GM12878 (cell line): ENCODE measurements at regions not wholly inside any gene's neighbourhood (a gene's known extent, or its start where the extent isn't known, plus 50 kb on each side); places are given as distances from the start of the nearest gene placed in this dataset.

Experiments
- ATAC-seq: fragments of 200-7000 bp; cut with Tn5 transposase; 3 replicates; pipeline ENCODE4 v1.9.1; 2020; ENCODE audit warnings: mild to moderate bottlenecking, moderate library complexity
- BruUV-seq: library from RNA; stranded (reverse); fragments of 400-500 nt; replicated peaks from 2 replicates; lab custom pipeline; 2021; lab: Mats Ljungman, UMichigan
- CTCF ChIA-PET: fragments of 300-600 bp; sonication (Branson Sonifier 250); formaldehyde crosslinking; extraction: SDS; loops from one replicate; lab custom pipeline; 2021; ENCODE audit warnings: inconsistent platforms; lab: Yijun Ruan, JAX
- POLR2A ChIA-PET: fragments of 350-600 bp; formaldehyde crosslinking; extraction: SDS; loops from one replicate; lab custom pipeline; 2021; ENCODE audit warnings: inconsistent platforms; lab: Charles Lee
- RAD21 ChIA-PET: fragments of 300-600 bp; sonication (Branson Sonifier 250); formaldehyde crosslinking; loops from one replicate; lab custom pipeline; 2023; ENCODE audit warnings: antibody characterized with exemption; ENCODE audit not compliant: unreplicated experiment; lab: Charles Lee
- SMC1A ChIA-PET: fragments of 300-600 bp; sonication (Branson Sonifier 250); formaldehyde crosslinking; loops from one replicate; lab custom pipeline; 2023; ENCODE audit not compliant: unreplicated experiment, uncharacterized antibody; lab: Charles Lee
- DNase-seq: peaks from one replicate; pipeline ENCODE4 v3.0.0-alpha.2; 2011; ENCODE audit warnings: low read depth, low spot score
- FAIRE-seq: peaks from 3 replicates; lab custom pipeline; 2011; peaks lifted over from hg19 to GRCh38; lab: Jason Lieb, UNC
- H2AFZ ChIP-seq: 2 replicates; pipeline ENCODE4 v1.6.0; 2011; ENCODE audit warnings: low read depth, low read length, control low read depth; ENCODE audit not compliant: control insufficient read depth
- H3K27ac ChIP-seq: 2 replicates; pipeline ENCODE4 v1.5.1; 2011; ENCODE audit warnings: control low read depth; ENCODE audit not compliant: control insufficient read depth, insufficient read depth
- H3K27me3 ChIP-seq, 2 experiments: replicated peaks in 1 of 2; 2 replicates each; pipeline versions ENCODE4 v1.6.0 to v1.6.1; 2011; ENCODE audit warnings: low read length in 1 of 2; ENCODE audit not compliant: control insufficient read depth in 2 of 2, insufficient read depth in 2 of 2
- H3K36me3 ChIP-seq, 2 experiments: 2 replicates each; pipeline ENCODE4 v1.5.1; 2011; ENCODE audit warnings: low read length in 1 of 2; ENCODE audit not compliant: control insufficient read depth in 2 of 2, insufficient read depth in 2 of 2
- H3K4me1 ChIP-seq: 2 replicates; pipeline ENCODE4 v1.6.1; 2011; ENCODE audit warnings: mild to moderate bottlenecking, low read length, moderate library complexity, mixed read lengths; ENCODE audit not compliant: control insufficient read depth, insufficient read depth
- H3K4me2 ChIP-seq: 2 replicates; pipeline ENCODE4 v1.6.0; 2011; ENCODE audit warnings: control low read depth; ENCODE audit not compliant: control insufficient read depth, insufficient read depth
- H3K4me3 ChIP-seq: fragments of 200-600 bp; sonication (generic); 2 replicates; pipeline ENCODE4 v1.5.1; 2016
- H3K79me2 ChIP-seq: 2 replicates; pipeline ENCODE4 v1.6.0; 2011; ENCODE audit warnings: low read length; ENCODE audit not compliant: control insufficient read depth, insufficient read depth
- H3K9ac ChIP-seq: 2 replicates; pipeline ENCODE4 v1.8.0; 2011; ENCODE audit warnings: low read length, control low read depth, mixed read lengths; ENCODE audit not compliant: control insufficient read depth, insufficient read depth
- H3K9me3 ChIP-seq: replicated peaks from 3 replicates; pipeline ENCODE4 v1.5.1; 2011; ENCODE audit warnings: mild to moderate bottlenecking, low read length; ENCODE audit not compliant: control insufficient read depth, insufficient read depth
- H4K20me1 ChIP-seq: 2 replicates; pipeline ENCODE4 v1.6.0; 2011; ENCODE audit not compliant: control insufficient read depth, insufficient read depth
- BACH1 ChIP-seq: fragments of 450-650 bp; IDR thresholded peaks from 2 replicates; pipeline ENCODE4 v1.6.1; 2017; ENCODE audit warnings: mild to moderate bottlenecking, borderline replicate concordance
- BHLHE40 ChIP-seq, 2 experiments: fragments of 450-650 bp in 1 of 2; IDR thresholded peaks; 2 replicates each; pipeline ENCODE4 v1.6.1; 2011 to 2017; ENCODE audit warnings: low read depth in 2 of 2, borderline replicate concordance in 1 of 2, improper control_type of control experiment in 1 of 2, low read length in 1 of 2, mild to moderate bottlenecking in 1 of 2
- FOXK2 ChIP-seq: fragments of 450-650 bp; IDR thresholded peaks from 2 replicates; pipeline ENCODE4 v1.6.1; 2017; ENCODE audit warnings: mild to moderate bottlenecking, moderate library complexity
- JUNB ChIP-seq: IDR thresholded peaks from 2 replicates; pipeline ENCODE4 v1.6.1; 2016; ENCODE audit warnings: antibody characterized with exemption, mild to moderate bottlenecking
- KLF5 ChIP-seq: fragments of 450-650 bp; IDR thresholded peaks from 2 replicates; pipeline ENCODE4 v1.6.1; 2014; ENCODE audit warnings: mild to moderate bottlenecking; ENCODE audit not compliant: partially characterized antibody
- NBN ChIP-seq: fragments of 450-650 bp; IDR thresholded peaks from 2 replicates; pipeline ENCODE4 v1.6.1; 2016
- NRF1 ChIP-seq: conservative IDR thresholded peaks from 2 replicates; pipeline ENCODE4 v1.6.1; 2011; ENCODE audit warnings: mild to moderate bottlenecking, low read depth, low read length, improper control_type of control experiment
- RB1 ChIP-seq: fragments of 450-650 bp; formaldehyde crosslinking; IDR thresholded peaks from 2 replicates; pipeline ENCODE4 v1.6.1; 2017; ENCODE audit warnings: mild to moderate bottlenecking, borderline replicate concordance
- SMAD5 ChIP-seq: IDR thresholded peaks from 2 replicates; pipeline ENCODE4 v1.6.1; 2016; ENCODE audit warnings: antibody characterized with exemption, low read depth
- SP1 ChIP-seq: IDR thresholded peaks from one replicate; pipeline ENCODE4 v1.6.1; 2011; ENCODE audit warnings: low read depth, low read length
- ZNF207 ChIP-seq: fragments of 450-650 bp; IDR thresholded peaks from 2 replicates; pipeline ENCODE4 v1.6.1; 2014; ENCODE audit warnings: antibody characterized with exemption, mild to moderate bottlenecking, borderline replicate concordance
- ZNF217 ChIP-seq: fragments of 450-650 bp; IDR thresholded peaks from 2 replicates; pipeline ENCODE4 v1.6.1; 2017; ENCODE audit warnings: antibody characterized with exemption, mild to moderate bottlenecking
- WGBS: methylation state at CpG from one replicate; pipeline ENCODE4 v1.1.6; 2016; ENCODE audit warnings: low lambda C conversion rate; ENCODE audit not compliant: insufficient replicate concordance, insufficient coverage; ENCODE audit errors: missing lambda C conversion rate; 5-methylcytosine and 5-hydroxymethylcytosine counted together
- in situ Hi-C: fragments of 300-500 bp; cut with MboI; formaldehyde crosslinking; loops from 9 replicates; pipeline ENCODE4 v1.14.3; 2018; ENCODE audit warnings: mixed read lengths
- intact Hi-C: fragments of 100-400 bp; cut with micrococcal nuclease; formaldehyde crosslinking; loops from one replicate; pipeline ENCODE4 v1.14.2; 2022; ENCODE audit not compliant: unreplicated experiment
- TF ChIP-seq, protein P1 (sequence below): IDR thresholded peaks from 2 replicates; pipeline ENCODE4 v1.6.1; 2011; ENCODE audit warnings: low read depth, low read length, improper control_type of control experiment, borderline replicate concordance
- TF ChIP-seq, protein P2 (sequence below): fragments of 450-650 bp; IDR thresholded peaks from 2 replicates; pipeline ENCODE4 v1.6.1; 2017; ENCODE audit warnings: mild to moderate bottlenecking, moderate library complexity

- Histone ChIP-seq H3K4me1 (no peaks in the 10 kb centered on the region), H3K27ac (no peak overlapping the region), H2AFZ (no peak overlapping the region), H3K9ac (no peak overlapping the region), H3K4me2 (no peak overlapping the region), H4K20me1 (no peaks in the 10 kb centered on the region), H3K9me3 (no peaks in the 10 kb centered on the region; the same call in 2 of the 3 replicates), H3K79me2 (no peaks in the 10 kb centered on the region), H3K27me3 (no peaks in the 10 kb centered on the region), H3K4me3 (no peak overlapping the region), H3K36me3 (no peaks in the 10 kb centered on the region)
- ChIA-PET RAD21 (no interaction called here), CTCF (no interaction called here), POLR2A (no interaction called here), SMC1A (no interaction called here)
- no peak for TF ChIP-seq RB1
- intact Hi-C loops, result no loop called here
- no peak for DNase-seq
- no TSS peak for BruUV-seq
- FAIRE-seq, result no peak
- in situ Hi-C loops, result loop anchor here (25.0 kb wide), 2 partner anchors 336 to 886 kb away; no protein-coding TSS in a partner anchor
- 32% methylated on average over 3 of the region's 3 CpGs for WGBS
- no peak for ATAC-seq
Observed at GRCh38 chr15:26098801-26099200, 235.7 kb upstream of the ATP10A start.

GRCh38 chr15:26097216-26097615 is 234.1 kb upstream of the ATP10A start:
- POLR2A ChIA-PET, result no interaction called here
- no peaks in the 10 kb centered on the region for H3K27me3 ChIP-seq
- SMC1A ChIA-PET, result no interaction called here
- no peak for FAIRE-seq
- in situ Hi-C loops (loop anchor here (25.0 kb wide), 2 partner anchors 335 to 885 kb away; no protein-coding TSS in a partner anchor), intact Hi-C loops (no loop called here)
- no peak overlapping the region for H3K4me2 ChIP-seq
- no peak for DNase-seq
- RAD21 ChIA-PET, result no interaction called here
- H3K4me1 ChIP-seq, result no peaks in the 10 kb centered on the region
- CTCF ChIA-PET, result no interaction called here
- TF ChIP-seq SMAD5 (no peak), JUNB (no peak), ZNF217 (no peak), FOXK2 (no peak), NRF1 (no peak), SP1 (no peak), KLF5 (no peak), NBN (no peak), ZNF207 (no peak), BACH1 (no peak), BHLHE40 (IDR thresholded peaks at IDR 0.05; ENCODE audit: borderline replicate concordance in 1 of 2, low read depth in 2 of 2, low read length in 1 of 2) (no peak)
- TF ChIP-seq, protein P1, sequence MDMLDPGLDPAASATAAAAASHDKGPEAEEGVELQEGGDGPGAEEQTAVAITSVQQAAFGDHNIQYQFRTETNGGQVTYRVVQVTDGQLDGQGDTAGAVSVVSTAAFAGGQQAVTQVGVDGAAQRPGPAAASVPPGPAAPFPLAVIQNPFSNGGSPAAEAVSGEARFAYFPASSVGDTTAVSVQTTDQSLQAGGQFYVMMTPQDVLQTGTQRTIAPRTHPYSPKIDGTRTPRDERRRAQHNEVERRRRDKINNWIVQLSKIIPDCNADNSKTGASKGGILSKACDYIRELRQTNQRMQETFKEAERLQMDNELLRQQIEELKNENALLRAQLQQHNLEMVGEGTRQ, result no peak
- TF ChIP-seq, protein P2, sequence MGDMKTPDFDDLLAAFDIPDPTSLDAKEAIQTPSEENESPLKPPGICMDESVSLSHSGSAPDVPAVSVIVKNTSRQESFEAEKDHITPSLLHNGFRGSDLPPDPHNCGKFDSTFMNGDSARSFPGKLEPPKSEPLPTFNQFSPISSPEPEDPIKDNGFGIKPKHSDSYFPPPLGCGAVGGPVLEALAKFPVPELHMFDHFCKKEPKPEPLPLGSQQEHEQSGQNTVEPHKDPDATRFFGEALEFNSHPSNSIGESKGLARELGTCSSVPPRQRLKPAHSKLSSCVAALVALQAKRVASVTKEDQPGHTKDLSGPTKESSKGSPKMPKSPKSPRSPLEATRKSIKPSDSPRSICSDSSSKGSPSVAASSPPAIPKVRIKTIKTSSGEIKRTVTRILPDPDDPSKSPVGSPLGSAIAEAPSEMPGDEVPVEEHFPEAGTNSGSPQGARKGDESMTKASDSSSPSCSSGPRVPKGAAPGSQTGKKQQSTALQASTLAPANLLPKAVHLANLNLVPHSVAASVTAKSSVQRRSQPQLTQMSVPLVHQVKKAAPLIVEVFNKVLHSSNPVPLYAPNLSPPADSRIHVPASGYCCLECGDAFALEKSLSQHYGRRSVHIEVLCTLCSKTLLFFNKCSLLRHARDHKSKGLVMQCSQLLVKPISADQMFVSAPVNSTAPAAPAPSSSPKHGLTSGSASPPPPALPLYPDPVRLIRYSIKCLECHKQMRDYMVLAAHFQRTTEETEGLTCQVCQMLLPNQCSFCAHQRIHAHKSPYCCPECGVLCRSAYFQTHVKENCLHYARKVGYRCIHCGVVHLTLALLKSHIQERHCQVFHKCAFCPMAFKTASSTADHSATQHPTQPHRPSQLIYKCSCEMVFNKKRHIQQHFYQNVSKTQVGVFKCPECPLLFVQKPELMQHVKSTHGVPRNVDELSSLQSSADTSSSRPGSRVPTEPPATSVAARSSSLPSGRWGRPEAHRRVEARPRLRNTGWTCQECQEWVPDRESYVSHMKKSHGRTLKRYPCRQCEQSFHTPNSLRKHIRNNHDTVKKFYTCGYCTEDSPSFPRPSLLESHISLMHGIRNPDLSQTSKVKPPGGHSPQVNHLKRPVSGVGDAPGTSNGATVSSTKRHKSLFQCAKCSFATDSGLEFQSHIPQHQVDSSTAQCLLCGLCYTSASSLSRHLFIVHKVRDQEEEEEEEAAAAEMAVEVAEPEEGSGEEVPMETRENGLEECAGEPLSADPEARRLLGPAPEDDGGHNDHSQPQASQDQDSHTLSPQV, result no peak
- H3K9me3 ChIP-seq, result no peaks in the 10 kb centered on the region
- H3K9ac ChIP-seq, result no peak overlapping the region
- no peaks in the 10 kb centered on the region for H3K36me3 ChIP-seq
- H2AFZ ChIP-seq, result no peak overlapping the region
- H4K20me1 ChIP-seq, result no peaks in the 10 kb centered on the region
- no peak for ATAC-seq
- no peak overlapping the region for H3K27ac ChIP-seq
- H3K79me2 ChIP-seq, result no peaks in the 10 kb centered on the region
- BruUV-seq, result no TSS peak
- WGBS, result 20% methylated on average over 6 of the region's 6 CpGs
- H3K4me3 ChIP-seq, result no peak overlapping the region
